ENCODE measurements at regions not wholly inside any gene's neighbourhood (a gene's known extent, or its start where the extent isn't known, plus 50 kb on each side); places are given as distances from the start of the nearest gene placed in this dataset.

DNA sequence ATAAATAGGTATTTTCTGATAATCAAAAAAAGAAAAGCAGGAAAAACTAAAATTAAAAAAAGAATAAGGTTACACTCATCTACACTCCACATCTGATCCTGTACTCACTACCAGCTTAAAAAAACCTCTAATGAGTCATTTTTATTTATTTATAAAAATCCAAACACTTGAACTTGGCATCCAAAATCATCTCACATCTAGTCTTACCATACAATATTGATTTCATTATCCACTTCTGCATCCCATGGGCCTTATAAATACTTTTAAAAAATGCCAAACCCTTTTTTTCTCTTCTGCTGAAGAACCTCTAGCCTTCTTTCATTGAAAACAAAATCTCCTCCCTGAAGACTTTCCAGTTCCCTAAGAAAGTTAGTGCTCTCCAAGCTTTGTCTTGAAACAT lies 109.7 kb downstream of the TMTC3 start:
- no peak overlapping the region for H3K9ac ChIP-seq (ENCODE audit: low read depth in 1 of 2, low read length in 2 of 2)
- no peak overlapping the region for H3K27ac ChIP-seq (ENCODE audit: low read depth in 2 of 2, low read length in 2 of 2)
- no peaks in the 10 kb centered on the region for H3K27me3 ChIP-seq (ENCODE audit: control insufficient read depth in 2 of 2, insufficient read depth in 2 of 2, low read length in 2 of 2)
- H3K9me3 ChIP-seq (ENCODE audit: control insufficient read depth in 2 of 2, low read length in 2 of 2), result no peaks in the 10 kb centered on the region
- no peaks in the 10 kb centered on the region for H3K4me1 ChIP-seq (ENCODE audit: control insufficient read depth in 2 of 2, insufficient read depth in 2 of 2, low read length in 2 of 2)
- no peak overlapping the region for H3K4me3 ChIP-seq (ENCODE audit: low read length in 2 of 2)
- no peaks in the 10 kb centered on the region for H3K36me3 ChIP-seq (ENCODE audit: control insufficient read depth in 2 of 2, insufficient read depth in 2 of 2, low read length in 2 of 2)

DNA sequence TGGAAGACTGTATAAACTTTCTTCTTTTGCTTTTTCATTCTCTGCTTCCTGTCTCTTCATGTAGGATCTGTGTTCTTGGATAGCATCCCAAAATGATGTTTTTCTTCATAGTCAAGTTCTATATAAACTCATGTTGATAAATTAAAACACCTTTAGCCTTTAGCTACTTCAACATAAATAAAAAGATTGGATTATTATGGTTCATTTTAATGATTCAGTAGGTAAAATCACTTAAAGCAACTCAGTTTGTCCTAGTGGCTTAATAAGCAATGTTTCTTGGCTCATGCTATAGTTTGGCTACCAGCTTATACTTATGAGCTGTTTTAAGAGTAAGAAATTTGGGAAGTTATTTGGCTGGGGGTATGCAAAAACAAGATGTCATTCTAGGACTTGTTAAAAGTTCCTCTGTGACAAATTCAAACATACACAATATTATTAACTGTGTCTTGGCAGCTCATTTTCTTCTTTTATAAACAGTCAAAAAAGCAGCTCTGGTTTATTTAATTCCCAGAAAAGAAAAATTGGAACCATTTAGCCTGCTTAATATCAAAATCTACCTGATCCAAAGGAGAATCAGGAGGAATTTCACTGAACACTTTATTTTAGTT lies 111.4 kb downstream of the TMTC3 start:
- Histone ChIP-seq H3K4me3 (ENCODE audit: low read length in 2 of 2) (no peak overlapping the region), H3K9me3 (ENCODE audit: control insufficient read depth in 2 of 2, low read length in 2 of 2) (no peaks in the 10 kb centered on the region), H3K36me3 (ENCODE audit: control insufficient read depth in 2 of 2, insufficient read depth in 2 of 2, low read length in 2 of 2) (no peaks in the 10 kb centered on the region), H3K4me1 (ENCODE audit: control insufficient read depth in 2 of 2, insufficient read depth in 2 of 2, low read length in 2 of 2) (no peaks in the 10 kb centered on the region), H3K27me3 (ENCODE audit: control insufficient read depth in 2 of 2, insufficient read depth in 2 of 2, low read length in 2 of 2) (no peaks in the 10 kb centered on the region), H3K27ac (ENCODE audit: low read depth in 2 of 2, low read length in 2 of 2) (no peak overlapping the region), H3K9ac (ENCODE audit: low read depth in 1 of 2, low read length in 2 of 2) (no peak overlapping the region)

DNA sequence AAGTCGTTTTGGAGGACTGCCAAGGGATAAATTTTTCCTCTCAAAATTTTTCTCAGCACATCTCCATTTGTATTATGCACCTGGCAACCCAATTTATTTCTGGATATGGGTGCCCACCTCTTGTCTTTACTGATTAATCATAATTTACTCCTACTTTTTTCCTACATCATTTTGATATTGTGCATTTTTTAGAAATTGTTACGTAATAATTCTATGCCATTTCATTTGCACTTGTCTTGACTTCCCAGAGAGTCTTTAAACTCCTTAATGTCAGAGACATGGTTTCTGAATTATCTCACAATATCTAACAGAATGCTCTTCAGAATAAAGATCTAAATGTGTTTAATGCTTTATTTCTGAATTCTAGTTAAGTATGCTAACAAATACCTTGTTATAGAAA lies 113.1 kb downstream of the TMTC3 start:
- no peak overlapping the region for H3K27ac ChIP-seq (ENCODE audit: low read depth in 2 of 2, low read length in 2 of 2)
- H3K4me3 ChIP-seq (ENCODE audit: low read length in 2 of 2), result no peak overlapping the region
- no peak overlapping the region for H3K9ac ChIP-seq (ENCODE audit: low read depth in 1 of 2, low read length in 2 of 2)
- no peaks in the 10 kb centered on the region for H3K36me3 ChIP-seq (ENCODE audit: control insufficient read depth in 2 of 2, insufficient read depth in 2 of 2, low read length in 2 of 2)
- no peaks in the 10 kb centered on the region for H3K4me1 ChIP-seq (ENCODE audit: control insufficient read depth in 2 of 2, insufficient read depth in 2 of 2, low read length in 2 of 2)
- H3K27me3 ChIP-seq (ENCODE audit: control insufficient read depth in 2 of 2, insufficient read depth in 2 of 2, low read length in 2 of 2), result no peaks in the 10 kb centered on the region
- no peaks in the 10 kb centered on the region for H3K9me3 ChIP-seq (ENCODE audit: control insufficient read depth in 2 of 2, low read length in 2 of 2)

DNA sequence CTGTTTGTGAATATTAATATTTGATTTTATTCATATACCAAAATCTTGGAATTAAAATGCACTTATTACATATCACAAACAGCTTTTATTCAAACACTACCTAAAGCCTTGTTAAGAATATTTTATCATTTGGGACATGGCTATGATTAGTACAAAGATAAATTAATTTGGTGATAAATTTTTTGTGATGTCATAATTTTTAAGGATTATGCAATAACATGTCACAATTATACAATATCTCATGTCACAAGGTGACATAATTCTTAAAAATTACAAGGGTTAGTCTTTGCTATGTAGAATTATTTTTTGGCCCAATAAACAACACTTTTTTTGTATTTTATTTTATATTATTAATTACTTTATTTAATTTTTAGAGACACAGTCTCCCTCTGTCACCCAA lies 113.7 kb downstream of the TMTC3 start:
- no peak overlapping the region for H3K9ac ChIP-seq (ENCODE audit: low read depth in 1 of 2, low read length in 2 of 2)
- no peaks in the 10 kb centered on the region for H3K36me3 ChIP-seq (ENCODE audit: control insufficient read depth in 2 of 2, insufficient read depth in 2 of 2, low read length in 2 of 2)
- H3K4me1 ChIP-seq (ENCODE audit: control insufficient read depth in 2 of 2, insufficient read depth in 2 of 2, low read length in 2 of 2), result no peaks in the 10 kb centered on the region
- H3K9me3 ChIP-seq (ENCODE audit: control insufficient read depth in 2 of 2, low read length in 2 of 2), result no peaks in the 10 kb centered on the region
- no peaks in the 10 kb centered on the region for H3K27me3 ChIP-seq (ENCODE audit: control insufficient read depth in 2 of 2, insufficient read depth in 2 of 2, low read length in 2 of 2)
- no peak overlapping the region for H3K27ac ChIP-seq (ENCODE audit: low read depth in 2 of 2, low read length in 2 of 2)
- H3K4me3 ChIP-seq (ENCODE audit: low read length in 2 of 2), result no peak overlapping the region

DNA sequence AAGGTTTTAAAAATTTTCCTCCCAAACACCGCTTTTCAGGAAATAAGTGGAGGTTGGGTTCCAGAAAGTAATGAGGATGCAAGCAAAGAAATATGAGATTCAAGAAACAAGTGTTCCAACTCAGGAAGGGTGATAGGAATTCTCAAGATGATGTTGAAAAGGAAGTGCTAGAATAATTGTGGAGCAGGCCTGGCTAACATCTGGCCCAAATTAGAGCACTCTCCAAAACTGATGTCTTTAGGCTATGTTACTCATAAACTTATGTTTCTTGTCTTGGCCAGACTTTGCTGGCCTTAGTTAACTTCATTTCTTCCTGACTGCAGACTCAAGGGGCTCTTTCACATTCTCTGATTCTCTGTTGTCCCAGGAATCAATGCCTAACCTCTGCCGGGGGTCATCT lies 116.3 kb downstream of the TMTC3 start:
- Histone ChIP-seq H3K27ac (ENCODE audit: low read depth in 2 of 2, low read length in 2 of 2) (no peak overlapping the region), H3K9me3 (ENCODE audit: control insufficient read depth in 2 of 2, low read length in 2 of 2) (no peaks in the 10 kb centered on the region)

DNA sequence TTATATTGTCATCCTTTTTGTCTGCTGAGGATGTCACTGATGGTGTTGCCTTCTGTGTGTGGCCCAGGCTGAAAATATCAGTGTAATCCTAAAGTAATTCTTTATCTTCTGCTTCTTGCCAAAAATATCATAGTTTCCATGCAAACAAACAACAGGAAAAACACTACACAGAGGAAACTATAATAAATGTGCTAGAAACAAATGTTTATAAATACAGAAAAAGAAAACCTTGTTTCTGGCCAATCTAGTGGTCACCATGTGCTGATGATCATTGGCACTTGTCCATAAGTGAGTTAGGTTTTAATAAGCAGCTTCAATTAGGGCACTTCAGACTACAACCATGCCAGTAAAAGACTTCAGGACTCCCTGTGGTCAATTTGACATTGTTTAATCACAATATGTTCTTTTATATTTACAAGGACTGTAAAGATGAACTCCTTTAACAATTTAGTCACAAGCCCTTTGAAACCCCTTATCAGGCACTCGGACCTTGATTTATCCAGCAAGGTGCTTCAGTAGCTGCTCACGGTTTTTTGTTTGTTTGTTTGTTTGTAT lies 124.8 kb downstream of the TMTC3 start:
- no peak overlapping the region for H3K27ac ChIP-seq (ENCODE audit: low read depth in 2 of 2, low read length in 2 of 2)
- H3K4me1 ChIP-seq (ENCODE audit: control insufficient read depth in 2 of 2, insufficient read depth in 2 of 2, low read length in 2 of 2), result no peaks in the 10 kb centered on the region
- no peaks in the 10 kb centered on the region for H3K9me3 ChIP-seq (ENCODE audit: control insufficient read depth in 2 of 2, low read length in 2 of 2)
- no peaks in the 10 kb centered on the region for H3K27me3 ChIP-seq (ENCODE audit: control insufficient read depth in 2 of 2, insufficient read depth in 2 of 2, low read length in 2 of 2)
- no peak overlapping the region for H3K4me3 ChIP-seq (ENCODE audit: low read length in 2 of 2)
- no peaks in the 10 kb centered on the region for H3K36me3 ChIP-seq (ENCODE audit: control insufficient read depth in 2 of 2, insufficient read depth in 2 of 2, low read length in 2 of 2)
- no peak overlapping the region for H3K9ac ChIP-seq (ENCODE audit: low read depth in 1 of 2, low read length in 2 of 2)

More for the DNA sequence above, 116.3 kb downstream of the TMTC3 start:
- no peaks in the 10 kb centered on the region for H3K4me1 ChIP-seq (ENCODE audit: control insufficient read depth in 2 of 2, insufficient read depth in 2 of 2, low read length in 2 of 2)
- H3K4me3 ChIP-seq (ENCODE audit: low read length in 2 of 2), result no peak overlapping the region
- no peak overlapping the region for H3K9ac ChIP-seq (ENCODE audit: low read depth in 1 of 2, low read length in 2 of 2)
- H3K27me3 ChIP-seq (ENCODE audit: control insufficient read depth in 2 of 2, insufficient read depth in 2 of 2, low read length in 2 of 2), result no peaks in the 10 kb centered on the region
- H3K36me3 ChIP-seq (ENCODE audit: control insufficient read depth in 2 of 2, insufficient read depth in 2 of 2, low read length in 2 of 2), result no peaks in the 10 kb centered on the region

DNA sequence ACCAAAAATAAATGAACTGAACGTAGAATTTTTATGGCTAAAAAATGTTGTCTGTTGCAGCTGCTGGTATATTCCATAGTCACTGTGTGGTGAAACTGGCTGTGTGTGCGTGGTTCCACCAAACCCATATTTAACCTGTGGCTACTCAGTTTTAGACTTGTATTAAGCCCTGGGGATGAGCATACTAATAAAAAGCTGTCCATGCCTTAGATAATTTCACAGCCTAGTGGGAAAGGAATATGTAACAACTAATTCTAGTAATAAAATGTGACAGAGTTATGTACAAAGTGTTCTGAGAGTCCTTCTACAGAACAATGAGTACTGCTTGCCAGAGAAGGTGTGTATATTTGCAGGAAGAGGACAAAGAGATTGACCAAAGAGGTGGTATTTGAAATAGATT lies 125.5 kb downstream of the TMTC3 start:
- Histone ChIP-seq H3K36me3 (ENCODE audit: control insufficient read depth in 2 of 2, insufficient read depth in 2 of 2, low read length in 2 of 2) (no peaks in the 10 kb centered on the region), H3K4me3 (ENCODE audit: low read length in 2 of 2) (no peak overlapping the region), H3K4me1 (ENCODE audit: control insufficient read depth in 2 of 2, insufficient read depth in 2 of 2, low read length in 2 of 2) (no peaks in the 10 kb centered on the region), H3K9ac (ENCODE audit: low read depth in 1 of 2, low read length in 2 of 2) (no peak overlapping the region), H3K27ac (ENCODE audit: low read depth in 2 of 2, low read length in 2 of 2) (no peak overlapping the region), H3K9me3 (ENCODE audit: control insufficient read depth in 2 of 2, low read length in 2 of 2) (no peaks in the 10 kb centered on the region), H3K27me3 (ENCODE audit: control insufficient read depth in 2 of 2, insufficient read depth in 2 of 2, low read length in 2 of 2) (no peaks in the 10 kb centered on the region)

DNA sequence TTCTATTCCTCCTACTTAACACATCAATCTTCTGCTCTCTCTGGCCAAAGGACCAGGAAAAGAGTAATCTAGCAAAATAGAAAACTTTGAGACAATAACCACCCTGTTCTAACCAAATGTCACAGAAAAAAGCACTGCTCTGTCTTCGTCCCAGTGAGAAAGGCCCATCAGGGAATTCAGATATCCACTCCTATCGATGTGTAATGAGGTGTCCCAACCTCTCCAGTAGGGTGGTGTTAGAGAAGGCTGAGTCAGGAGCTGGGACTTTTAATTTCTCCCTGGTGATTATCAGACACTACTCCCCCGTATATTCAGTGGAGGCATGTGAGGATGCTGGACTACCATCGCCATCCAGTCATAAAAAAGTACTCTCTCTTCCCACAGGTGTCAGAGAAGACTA lies 130.3 kb downstream of the TMTC3 start:
- Histone ChIP-seq H3K4me3 (ENCODE audit: low read length in 2 of 2) (no peak overlapping the region), H3K27ac (ENCODE audit: low read depth in 2 of 2, low read length in 2 of 2) (no peak overlapping the region), H3K4me1 (ENCODE audit: control insufficient read depth in 2 of 2, insufficient read depth in 2 of 2, low read length in 2 of 2) (no peaks in the 10 kb centered on the region), H3K9ac (ENCODE audit: low read depth in 1 of 2, low read length in 2 of 2) (no peak overlapping the region), H3K27me3 (ENCODE audit: control insufficient read depth in 2 of 2, insufficient read depth in 2 of 2, low read length in 2 of 2) (no peaks in the 10 kb centered on the region), H3K36me3 (ENCODE audit: control insufficient read depth in 2 of 2, insufficient read depth in 2 of 2, low read length in 2 of 2) (no peaks in the 10 kb centered on the region), H3K9me3 (ENCODE audit: control insufficient read depth in 2 of 2, low read length in 2 of 2) (no peaks in the 10 kb centered on the region)

DNA sequence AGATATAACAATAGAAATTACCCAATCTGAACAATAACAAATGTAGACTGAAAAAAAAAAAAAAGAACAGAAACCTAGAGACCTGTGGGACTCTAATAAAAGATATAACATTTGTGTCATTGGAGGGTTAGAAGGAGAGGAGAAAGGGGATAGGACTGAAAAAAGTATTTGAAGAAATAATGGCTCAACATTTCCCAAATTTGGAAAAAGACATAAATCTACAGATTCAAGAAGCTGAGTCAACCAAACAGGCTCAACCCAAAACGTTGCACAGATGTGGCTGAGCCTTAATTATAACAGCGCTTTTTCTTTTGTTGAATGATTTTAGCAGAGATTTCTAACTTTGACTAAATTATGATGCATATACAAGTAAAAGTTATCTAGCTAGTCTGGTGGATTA lies 131.3 kb downstream of the TMTC3 start:
- no peaks in the 10 kb centered on the region for H3K36me3 ChIP-seq (ENCODE audit: control insufficient read depth in 2 of 2, insufficient read depth in 2 of 2, low read length in 2 of 2)
- H3K27me3 ChIP-seq (ENCODE audit: control insufficient read depth in 2 of 2, insufficient read depth in 2 of 2, low read length in 2 of 2), result no peaks in the 10 kb centered on the region
- H3K9ac ChIP-seq (ENCODE audit: low read depth in 1 of 2, low read length in 2 of 2), result no peak overlapping the region
- no peak overlapping the region for H3K4me3 ChIP-seq (ENCODE audit: low read length in 2 of 2)
- no peaks in the 10 kb centered on the region for H3K4me1 ChIP-seq (ENCODE audit: control insufficient read depth in 2 of 2, insufficient read depth in 2 of 2, low read length in 2 of 2)
- no peaks in the 10 kb centered on the region for H3K9me3 ChIP-seq (ENCODE audit: control insufficient read depth in 2 of 2, low read length in 2 of 2)
- no peak overlapping the region for H3K27ac ChIP-seq (ENCODE audit: low read depth in 2 of 2, low read length in 2 of 2)

DNA sequence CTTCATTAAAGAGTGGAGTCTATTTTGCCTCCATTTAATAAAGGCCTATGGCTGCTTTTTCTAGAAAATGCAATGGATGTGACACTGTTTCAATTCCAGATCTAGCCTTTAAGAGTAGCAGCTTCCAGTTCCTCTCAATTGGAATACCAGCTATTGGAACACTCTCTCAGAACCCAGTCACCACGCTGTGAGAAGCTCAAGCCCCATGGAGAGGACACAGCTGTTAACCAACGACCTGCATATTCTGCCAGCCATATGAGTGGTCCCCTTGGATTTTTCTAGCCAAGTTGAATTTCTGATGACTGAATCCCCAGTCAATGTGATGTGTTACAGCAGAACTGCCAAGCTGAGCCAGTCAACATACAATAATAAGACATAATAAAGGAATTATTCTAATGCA lies 131.8 kb downstream of the TMTC3 start:
- no peak overlapping the region for H3K9ac ChIP-seq (ENCODE audit: low read depth in 1 of 2, low read length in 2 of 2)
- no peak overlapping the region for H3K4me3 ChIP-seq (ENCODE audit: low read length in 2 of 2)
- no peaks in the 10 kb centered on the region for H3K36me3 ChIP-seq (ENCODE audit: control insufficient read depth in 2 of 2, insufficient read depth in 2 of 2, low read length in 2 of 2)
- H3K27ac ChIP-seq (ENCODE audit: low read depth in 2 of 2, low read length in 2 of 2), result no peak overlapping the region
- H3K4me1 ChIP-seq (ENCODE audit: control insufficient read depth in 2 of 2, insufficient read depth in 2 of 2, low read length in 2 of 2), result no peaks in the 10 kb centered on the region
- H3K27me3 ChIP-seq (ENCODE audit: control insufficient read depth in 2 of 2, insufficient read depth in 2 of 2, low read length in 2 of 2), result no peaks in the 10 kb centered on the region
- H3K9me3 ChIP-seq (ENCODE audit: control insufficient read depth in 2 of 2, low read length in 2 of 2), result no peaks in the 10 kb centered on the region

Data from mucosa of rectum (tissue), 2 donors.